Right ventricle myocardium superior (tissue), 1 donor: ENCODE measurements at regions not wholly inside any gene's neighbourhood (a gene's known extent, or its start where the extent isn't known, plus 50 kb on each side); places are given as distances from the start of the nearest gene placed in this dataset.

Experiments
- ATAC-seq: fragments of 200-7000 bp; cut with Tn5 transposase; one replicate; pipeline ENCODE4 v1.9.1; 2020; ENCODE audit warnings: mild to moderate bottlenecking; ENCODE audit not compliant: poor library complexity
- DNase-seq: peaks from one replicate; pipeline ENCODE4 v3.0.0-alpha.2; 2020
- intact Hi-C: fragments of 100-400 bp; cut with DNase I; formaldehyde crosslinking; loops from one replicate; pipeline ENCODE4 v1.11.2; 2022
- donor health status: DM: no; HTN: yes; CAD: no; lungs with severe emphysema.

- intact Hi-C loops = no loop called here
- no peak for ATAC-seq
Measured at GRCh38 chr2:113806217-113806913, 49.9 kb upstream of the SLC35F5 start.

More at GRCh38 chr2:113806217-113806913, 49.9 kb upstream of the SLC35F5 start:
- DNase-seq = no peak
